ENCODE measurements at regions not wholly inside any gene's neighbourhood (a gene's known extent, or its start where the extent isn't known, plus 50 kb on each side); places are given as distances from the start of the nearest gene placed in this dataset.
"Not testable (repeated sequence)": the region's sequence is repeated elsewhere in the genome, so short reads cannot be mapped to it uniquely, and the experiment has no call there.

GRCh38 chr5:124836314-124836713 is 89.9 kb upstream of the ZNF608 start:
- H3K27me3 ChIP-seq (ENCODE audit: control insufficient read depth, insufficient read depth, low read length, poor library complexity, severe bottlenecking); H3K36me3 ChIP-seq (ENCODE audit: control insufficient read depth, insufficient read depth, low read length); H3K27ac ChIP-seq (ENCODE audit: insufficient read depth, low read depth, low read length, poor library complexity, severe bottlenecking); H3K4me1 ChIP-seq (ENCODE audit: control insufficient read depth, insufficient read depth, low read length); H3K9me3 ChIP-seq (ENCODE audit: control insufficient read depth, low read length); H3K4me3 ChIP-seq (ENCODE audit: insufficient read depth, low read depth, low read length): not testable (repeated sequence)
- WGBS, 2 experiments: 79 to 100% methylated on average over 2 of the region's 2 CpGs

- Histone ChIP-seq H3K4me1 (ENCODE audit: control insufficient read depth, insufficient read depth, low read length) (no peaks in the 10 kb centered on the region), H3K36me3 (ENCODE audit: control insufficient read depth, insufficient read depth, low read length) (no peaks in the 10 kb centered on the region), H3K9me3 (ENCODE audit: control insufficient read depth, low read length) (no peaks in the 10 kb centered on the region), H3K27me3 (ENCODE audit: control insufficient read depth, insufficient read depth, low read length, poor library complexity, severe bottlenecking) (no peaks in the 10 kb centered on the region), H3K4me3 (ENCODE audit: insufficient read depth, low read depth, low read length) (no peak overlapping the region), H3K27ac (ENCODE audit: insufficient read depth, low read depth, low read length, poor library complexity, severe bottlenecking) (no peak overlapping the region)
Measured at GRCh38 chr5:124839371-124839998, 93.0 kb upstream of the ZNF608 start.

- WGBS, 2 experiments: 96% methylated on average over 12 of the region's 12 CpGs
Measured at GRCh38 chr5:124841829-124842712, 95.6 kb upstream of the ZNF608 start.

GRCh38 chr5:124842725-124843595 is 96.5 kb upstream of the ZNF608 start:
- no peaks in the 10 kb centered on the region for H3K4me1 ChIP-seq (ENCODE audit: control insufficient read depth, insufficient read depth, low read length)
- 94 to 95% methylated on average over 10 of the region's 10 CpGs for WGBS, 2 experiments
- H3K4me3 ChIP-seq (ENCODE audit: insufficient read depth, low read depth, low read length): no peak overlapping the region
- H3K36me3 ChIP-seq (ENCODE audit: control insufficient read depth, insufficient read depth, low read length): no peaks in the 10 kb centered on the region
- H3K9me3 ChIP-seq (ENCODE audit: control insufficient read depth, low read length): no peaks in the 10 kb centered on the region
- H3K27me3 ChIP-seq (ENCODE audit: control insufficient read depth, insufficient read depth, low read length, poor library complexity, severe bottlenecking): no peaks in the 10 kb centered on the region
- H3K27ac ChIP-seq (ENCODE audit: insufficient read depth, low read depth, low read length, poor library complexity, severe bottlenecking): no peak overlapping the region

More at GRCh38 chr5:124841829-124842712, 95.6 kb upstream of the ZNF608 start:
- Histone ChIP-seq H3K4me1 (ENCODE audit: control insufficient read depth, insufficient read depth, low read length) (no peaks in the 10 kb centered on the region), H3K27me3 (ENCODE audit: control insufficient read depth, insufficient read depth, low read length, poor library complexity, severe bottlenecking) (no peaks in the 10 kb centered on the region), H3K9me3 (ENCODE audit: control insufficient read depth, low read length) (no peaks in the 10 kb centered on the region), H3K36me3 (ENCODE audit: control insufficient read depth, insufficient read depth, low read length) (no peaks in the 10 kb centered on the region), H3K27ac (ENCODE audit: insufficient read depth, low read depth, low read length, poor library complexity, severe bottlenecking) (no peak overlapping the region), H3K4me3 (ENCODE audit: insufficient read depth, low read depth, low read length) (no peak overlapping the region)

- H3K4me3 ChIP-seq (ENCODE audit: insufficient read depth, low read depth, low read length): no peak overlapping the region
- WGBS, 2 experiments: 92 to 100% methylated on average over 3 to 4 of the region's 4 CpGs
- H3K4me1 ChIP-seq (ENCODE audit: control insufficient read depth, insufficient read depth, low read length): no peaks in the 10 kb centered on the region
- no peaks in the 10 kb centered on the region for H3K9me3 ChIP-seq (ENCODE audit: control insufficient read depth, low read length)
- no peak overlapping the region for H3K27ac ChIP-seq (ENCODE audit: insufficient read depth, low read depth, low read length, poor library complexity, severe bottlenecking)
- no peaks in the 10 kb centered on the region for H3K36me3 ChIP-seq (ENCODE audit: control insufficient read depth, insufficient read depth, low read length)
- no peaks in the 10 kb centered on the region for H3K27me3 ChIP-seq (ENCODE audit: control insufficient read depth, insufficient read depth, low read length, poor library complexity, severe bottlenecking)
Measured at GRCh38 chr5:124843596-124843899, 97.1 kb upstream of the ZNF608 start.

- no peaks in the 10 kb centered on the region for H3K9me3 ChIP-seq (ENCODE audit: control insufficient read depth, low read length)
- no peaks in the 10 kb centered on the region for H3K36me3 ChIP-seq (ENCODE audit: control insufficient read depth, insufficient read depth, low read length)
- WGBS, 2 experiments: 92 to 94% methylated on average over 8 to 9 of the region's 9 CpGs
- H3K27me3 ChIP-seq (ENCODE audit: control insufficient read depth, insufficient read depth, low read length, poor library complexity, severe bottlenecking): no peaks in the 10 kb centered on the region
- no peaks in the 10 kb centered on the region for H3K4me1 ChIP-seq (ENCODE audit: control insufficient read depth, insufficient read depth, low read length)
- H3K27ac ChIP-seq (ENCODE audit: insufficient read depth, low read depth, low read length, poor library complexity, severe bottlenecking): no peak overlapping the region
- H3K4me3 ChIP-seq (ENCODE audit: insufficient read depth, low read depth, low read length): no peak overlapping the region
Measured at GRCh38 chr5:124844371-124844920, 98.0 kb upstream of the ZNF608 start.

GRCh38 chr5:124847907-124848306 is 101.5 kb upstream of the ZNF608 start:
- H3K27me3 ChIP-seq (ENCODE audit: control insufficient read depth, insufficient read depth, low read length, poor library complexity, severe bottlenecking): no peaks in the 10 kb centered on the region
- H3K9me3 ChIP-seq (ENCODE audit: control insufficient read depth, low read length): no peaks in the 10 kb centered on the region
- no peak overlapping the region for H3K27ac ChIP-seq (ENCODE audit: insufficient read depth, low read depth, low read length, poor library complexity, severe bottlenecking)
- no peak overlapping the region for H3K4me3 ChIP-seq (ENCODE audit: insufficient read depth, low read depth, low read length)
- no peaks in the 10 kb centered on the region for H3K4me1 ChIP-seq (ENCODE audit: control insufficient read depth, insufficient read depth, low read length)
- 83 to 100% methylated on average over 3 of the region's 3 CpGs for WGBS, 2 experiments
- no peaks in the 10 kb centered on the region for H3K36me3 ChIP-seq (ENCODE audit: control insufficient read depth, insufficient read depth, low read length)

- Histone ChIP-seq H3K27ac (ENCODE audit: insufficient read depth, low read depth, low read length, poor library complexity, severe bottlenecking) (no peak overlapping the region), H3K27me3 (ENCODE audit: control insufficient read depth, insufficient read depth, low read length, poor library complexity, severe bottlenecking) (no peaks in the 10 kb centered on the region), H3K4me3 (ENCODE audit: insufficient read depth, low read depth, low read length) (no peak overlapping the region), H3K4me1 (ENCODE audit: control insufficient read depth, insufficient read depth, low read length) (no peaks in the 10 kb centered on the region), H3K36me3 (ENCODE audit: control insufficient read depth, insufficient read depth, low read length) (no peaks in the 10 kb centered on the region), H3K9me3 (ENCODE audit: control insufficient read depth, low read length) (no peaks in the 10 kb centered on the region)
- 92 to 96% methylated on average over 3 of the region's 3 CpGs for WGBS, 2 experiments
Measured at GRCh38 chr5:124849774-124850173, 103.3 kb upstream of the ZNF608 start.

- H3K4me3 ChIP-seq (ENCODE audit: insufficient read depth, low read depth, low read length): no peak overlapping the region
- no peaks in the 10 kb centered on the region for H3K4me1 ChIP-seq (ENCODE audit: control insufficient read depth, insufficient read depth, low read length)
- WGBS, 2 experiments: 85 to 86% methylated on average over 3 of the region's 3 CpGs
- H3K27me3 ChIP-seq (ENCODE audit: control insufficient read depth, insufficient read depth, low read length, poor library complexity, severe bottlenecking): no peaks in the 10 kb centered on the region
- H3K27ac ChIP-seq (ENCODE audit: insufficient read depth, low read depth, low read length, poor library complexity, severe bottlenecking): no peak overlapping the region
- no peaks in the 10 kb centered on the region for H3K9me3 ChIP-seq (ENCODE audit: control insufficient read depth, low read length)
- H3K36me3 ChIP-seq (ENCODE audit: control insufficient read depth, insufficient read depth, low read length): no peaks in the 10 kb centered on the region
Measured at GRCh38 chr5:124856726-124857125, 110.3 kb upstream of the ZNF608 start.

- Histone ChIP-seq H3K4me3 (ENCODE audit: insufficient read depth, low read depth, low read length) (no peak overlapping the region), H3K9me3 (ENCODE audit: control insufficient read depth, low read length) (no peaks in the 10 kb centered on the region), H3K4me1 (ENCODE audit: control insufficient read depth, insufficient read depth, low read length) (no peaks in the 10 kb centered on the region), H3K27ac (ENCODE audit: insufficient read depth, low read depth, low read length, poor library complexity, severe bottlenecking) (no peak overlapping the region), H3K27me3 (ENCODE audit: control insufficient read depth, insufficient read depth, low read length, poor library complexity, severe bottlenecking) (no peaks in the 10 kb centered on the region), H3K36me3 (ENCODE audit: control insufficient read depth, insufficient read depth, low read length) (no peaks in the 10 kb centered on the region)
- WGBS, 2 experiments: 94 to 100% methylated on average over 2 of the region's 2 CpGs
Measured at GRCh38 chr5:124858612-124859011, 112.2 kb upstream of the ZNF608 start.

All from ectodermal cell (in vitro differentiated cells).